GM11168 (cell line): ENCODE measurements at regions not wholly inside any gene's neighbourhood (a gene's known extent, or its start where the extent isn't known, plus 50 kb on each side); places are given as distances from the start of the nearest gene placed in this dataset.

Experiments
- in situ Hi-C: fragments of 300-500 bp; cut with MboI; formaldehyde crosslinking; loops from one replicate; pipeline ENCODE4 v1.12.0; 2022; ENCODE audit warnings: low sequenced_read_pairs; ENCODE audit not compliant: unreplicated experiment

DNA sequence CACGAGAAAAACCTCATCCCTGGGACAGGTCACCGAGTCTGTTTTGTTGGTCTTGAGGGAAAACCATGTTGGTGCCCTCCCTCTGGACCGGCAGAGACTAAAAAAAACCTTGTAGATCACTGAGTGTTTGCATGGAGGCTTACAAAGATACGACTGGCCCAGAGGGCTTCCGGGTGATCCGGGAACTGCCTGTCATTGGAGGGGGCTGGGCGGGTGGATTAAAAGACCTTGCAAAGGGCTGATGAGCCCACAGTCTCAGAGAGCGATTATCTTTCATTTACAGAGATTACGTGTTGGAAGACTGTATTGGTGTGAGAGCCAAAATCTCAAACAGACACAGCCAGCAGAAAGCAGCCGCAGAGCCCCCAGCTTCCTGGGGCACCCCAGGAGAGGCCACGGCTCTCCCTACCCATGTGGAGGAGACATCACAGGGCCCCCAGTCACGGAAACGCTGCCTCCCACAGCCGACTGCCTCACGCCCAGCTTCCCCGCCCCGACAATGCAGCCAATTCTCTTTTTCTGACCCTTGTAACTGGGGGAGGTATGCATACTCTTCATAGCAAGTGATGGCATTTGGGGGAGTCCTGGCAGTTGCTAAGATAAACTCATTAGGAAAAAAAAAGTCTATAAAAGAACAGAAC lies 426.4 kb downstream of the CTTN start:
- in situ Hi-C loops: loop anchor here (25.0 kb wide), 1 partner anchor 238 kb away; no protein-coding TSS in a partner anchor

- in situ Hi-C loops: no loop called here
Observed at GRCh38 chr11:70825893-70826540, 426.4 kb downstream of the SHANK2 start.

- in situ Hi-C loops: no loop called here
Observed at GRCh38 chr11:70826541-70827335, 425.6 kb downstream of the SHANK2 start.

GRCh38 chr11:70828593-70829082 lies 423.7 kb downstream of the SHANK2 start:
- in situ Hi-C loops: no loop called here

- in situ Hi-C loops: no loop called here
Observed at GRCh38 chr11:70829134-70829885, 423.1 kb downstream of the SHANK2 start.

DNA sequence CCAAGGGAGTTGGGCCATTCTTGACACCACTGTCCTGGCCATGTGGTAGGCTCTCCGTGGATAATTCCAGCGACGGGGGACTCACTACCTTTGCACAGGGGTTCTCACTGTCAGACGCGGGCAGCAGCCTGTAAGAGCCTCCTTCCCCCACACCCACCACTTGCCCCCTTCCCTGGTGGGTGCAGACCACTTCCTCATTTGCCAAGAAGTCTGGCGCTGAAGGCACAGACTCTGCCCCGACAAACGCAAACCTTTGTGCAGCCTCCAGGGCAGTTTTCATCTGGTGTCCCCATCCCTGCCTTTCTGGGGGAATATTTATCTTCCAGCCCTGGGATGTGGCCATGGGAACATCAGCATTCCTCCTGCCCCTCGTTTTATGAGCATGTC lies 422.5 kb downstream of the SHANK2 start:
- in situ Hi-C loops: no loop called here

DNA sequence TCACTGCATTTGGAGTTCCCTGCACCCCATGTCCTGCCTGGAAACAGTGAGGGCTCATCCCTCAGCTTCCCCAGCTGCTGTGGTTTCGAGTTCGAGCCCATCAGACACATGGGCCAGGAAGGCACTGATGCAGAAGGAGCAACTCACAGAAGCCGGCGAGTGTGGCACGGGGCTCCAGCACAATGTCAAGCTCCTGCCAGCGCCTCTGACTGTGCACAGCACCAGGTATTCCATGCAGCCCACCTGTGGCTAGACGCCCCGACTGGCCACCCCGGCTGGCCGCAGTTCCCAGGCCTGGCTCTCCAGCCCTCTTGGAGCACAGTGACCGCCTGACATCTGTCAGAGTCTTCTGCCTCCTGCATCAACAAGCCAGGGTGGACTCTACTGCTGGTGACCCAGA lies 419.4 kb downstream of the SHANK2 start:
- in situ Hi-C loops: no loop called here

DNA sequence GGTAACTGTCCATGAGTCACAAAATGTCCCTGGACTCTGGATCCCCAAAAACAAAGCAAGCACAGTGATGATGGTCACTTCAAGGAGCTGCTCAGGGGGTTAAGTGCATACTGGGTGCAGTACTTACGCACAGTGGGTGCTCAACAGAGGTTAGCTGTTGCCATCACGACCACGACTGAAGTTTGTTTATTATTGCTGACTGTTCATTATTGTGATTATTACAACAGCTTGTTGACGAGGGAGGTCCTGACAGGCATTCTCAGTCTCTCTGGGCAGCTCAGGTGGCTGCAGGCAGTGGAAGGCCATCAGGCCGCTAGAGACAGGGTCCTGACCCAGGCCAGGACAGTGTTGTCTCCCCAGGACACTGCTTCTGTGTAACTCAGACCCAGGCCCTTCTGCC lies 418.8 kb downstream of the SHANK2 start:
- in situ Hi-C loops: no loop called here

- in situ Hi-C loops: no loop called here
Observed at GRCh38 chr11:70834277-70834940, 418.0 kb downstream of the SHANK2 start.

- in situ Hi-C loops: no loop called here
Observed at GRCh38 chr11:70834984-70835560, 417.3 kb downstream of the SHANK2 start.

DNA sequence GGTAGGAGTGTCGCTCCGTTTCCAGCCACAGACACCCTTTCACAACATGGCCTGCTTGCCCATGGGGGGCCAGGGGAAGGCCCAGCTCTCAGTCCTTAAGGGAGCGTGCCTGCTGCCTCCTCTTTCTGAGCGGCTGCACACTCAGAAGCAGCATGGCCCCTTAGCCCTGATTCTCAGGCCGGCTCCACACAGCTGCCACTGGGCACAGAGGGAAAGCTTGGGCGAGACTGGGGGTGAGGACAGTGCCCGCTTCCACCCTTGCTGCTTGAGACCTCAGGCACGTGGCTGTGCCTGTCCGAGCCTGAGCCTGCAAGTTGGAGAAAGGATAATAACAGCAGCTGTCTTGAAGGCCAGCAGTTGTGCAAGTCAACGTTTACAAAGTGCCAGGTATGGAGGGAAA lies 416.3 kb downstream of the SHANK2 start:
- in situ Hi-C loops: no loop called here

DNA sequence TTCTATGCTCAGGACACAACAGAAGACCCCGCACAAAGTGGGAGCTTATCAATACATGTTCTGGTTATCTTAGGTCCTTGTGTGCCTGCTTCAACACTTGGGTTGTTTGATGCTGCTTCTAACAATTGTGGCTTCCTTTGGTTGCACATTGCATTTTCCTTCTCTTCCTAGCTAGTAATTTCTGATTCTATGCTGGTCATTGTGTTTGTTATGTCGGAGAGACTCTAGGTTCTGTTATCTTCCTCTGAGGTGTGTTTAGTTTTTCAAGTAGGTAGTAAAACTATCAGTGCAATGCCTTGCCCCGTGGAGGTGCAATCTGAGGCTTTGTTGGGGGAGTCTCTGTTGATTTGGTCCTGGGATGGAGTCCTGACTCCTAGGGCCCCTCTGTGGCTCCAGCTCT lies 414.2 kb downstream of the SHANK2 start:
- in situ Hi-C loops: no loop called here

GRCh38 chr11:70839851-70840250 lies 412.5 kb downstream of the SHANK2 start:
- in situ Hi-C loops: no loop called here

- in situ Hi-C loops: no loop called here
Observed at GRCh38 chr11:70841264-70841663, 411.1 kb downstream of the SHANK2 start.

DNA sequence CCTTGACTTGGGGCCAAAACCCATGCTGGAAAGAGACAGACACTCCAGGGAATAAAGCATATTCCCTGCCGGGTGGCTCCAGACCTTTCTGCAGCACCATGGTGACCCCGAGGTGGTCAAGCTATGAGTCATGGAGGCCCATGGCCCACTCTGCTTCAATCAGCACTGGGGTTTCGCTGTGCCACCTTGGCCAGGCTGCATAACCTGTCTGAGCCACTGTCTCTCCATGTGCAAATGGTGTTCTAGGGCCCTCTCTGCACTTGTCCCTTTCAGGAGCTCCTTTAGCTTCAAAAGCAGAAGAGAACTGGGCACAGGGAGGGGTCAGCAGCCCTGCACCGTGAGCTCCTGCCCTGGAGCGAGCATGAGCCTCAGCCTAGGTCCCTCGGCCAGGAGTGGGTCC lies 410.1 kb downstream of the SHANK2 start:
- in situ Hi-C loops: no loop called here

- in situ Hi-C loops: no loop called here
Observed at GRCh38 chr11:70842701-70843100, 409.7 kb downstream of the SHANK2 start.

DNA sequence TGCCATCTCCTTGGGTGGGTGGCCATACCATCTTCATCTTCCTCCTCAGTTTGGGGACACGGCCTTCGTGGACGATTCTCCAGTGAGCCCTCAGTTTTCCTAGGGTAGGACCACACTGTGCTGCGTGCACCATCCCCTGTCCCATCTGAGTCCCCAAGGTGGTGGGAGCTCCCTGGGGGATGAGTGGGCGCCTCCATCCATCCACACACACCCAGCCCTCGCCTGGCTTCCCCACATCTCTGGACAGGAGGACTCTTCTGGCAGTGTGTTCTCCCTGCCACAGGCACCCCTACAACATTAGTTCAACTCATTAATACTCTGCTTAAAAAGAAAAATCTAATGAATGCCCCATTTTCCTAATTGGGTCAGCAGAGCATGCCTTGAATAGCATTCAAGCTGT lies 408.5 kb downstream of the SHANK2 start:
- in situ Hi-C loops: no loop called here

DNA sequence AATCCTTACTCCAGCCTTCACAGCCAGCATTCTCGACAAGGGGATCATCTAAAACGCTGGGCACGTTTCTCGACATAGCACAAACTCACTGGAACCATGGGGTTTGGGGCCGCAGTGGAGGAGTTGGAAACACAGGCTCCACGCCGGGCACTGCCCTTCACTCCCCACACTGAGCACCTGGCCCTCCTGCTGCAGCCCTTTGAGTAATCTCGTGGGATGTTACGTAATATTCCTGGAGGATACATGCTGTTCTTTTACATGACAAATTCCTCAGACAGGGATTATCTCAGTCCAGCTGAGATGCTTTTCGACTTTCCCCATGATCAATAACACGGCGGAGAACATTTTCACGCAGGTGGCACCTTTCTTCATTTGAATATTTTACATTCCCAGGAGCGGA lies 408.0 kb downstream of the SHANK2 start:
- in situ Hi-C loops: no loop called here

DNA sequence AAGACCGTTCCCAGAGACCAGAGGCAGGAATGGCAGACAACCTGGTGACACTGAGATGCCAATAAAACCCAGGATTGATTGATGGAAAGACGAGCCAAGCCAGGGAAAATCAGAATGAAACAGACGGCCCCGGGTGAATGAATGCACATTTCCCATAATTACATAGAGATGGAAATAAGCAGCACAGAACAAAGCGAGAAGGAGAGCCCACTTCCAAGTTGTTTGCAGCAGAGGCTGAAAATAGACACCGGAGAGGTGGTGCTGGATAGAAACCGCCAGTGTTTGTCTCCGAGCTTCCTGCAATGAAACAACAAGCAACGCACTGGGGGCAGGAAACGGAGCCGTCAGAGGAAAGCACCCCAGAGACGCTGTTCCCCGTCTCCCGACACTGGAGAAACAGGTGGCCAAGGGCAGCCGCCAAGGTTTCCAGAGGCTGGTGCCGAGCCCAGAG lies 406.8 kb downstream of the SHANK2 start:
- in situ Hi-C loops: no loop called here
